Amniotic epithelial cell (primary cell): ENCODE measurements at regions not wholly inside any gene's neighbourhood (a gene's known extent, or its start where the extent isn't known, plus 50 kb on each side); places are given as distances from the start of the nearest gene placed in this dataset.
A peak's percentile ranks its signal among the peaks of the same experiment; 100 is the strongest.
"Not testable (repeated sequence)": the region's sequence is repeated elsewhere in the genome, so short reads cannot be mapped to it uniquely, and the experiment has no call there.

ENCODE experiments used
- DNase-seq: peaks from one replicate; pipeline ENCODE4 v3.0.0-alpha.2; 2010; ENCODE audit warnings: low read depth

DNA sequence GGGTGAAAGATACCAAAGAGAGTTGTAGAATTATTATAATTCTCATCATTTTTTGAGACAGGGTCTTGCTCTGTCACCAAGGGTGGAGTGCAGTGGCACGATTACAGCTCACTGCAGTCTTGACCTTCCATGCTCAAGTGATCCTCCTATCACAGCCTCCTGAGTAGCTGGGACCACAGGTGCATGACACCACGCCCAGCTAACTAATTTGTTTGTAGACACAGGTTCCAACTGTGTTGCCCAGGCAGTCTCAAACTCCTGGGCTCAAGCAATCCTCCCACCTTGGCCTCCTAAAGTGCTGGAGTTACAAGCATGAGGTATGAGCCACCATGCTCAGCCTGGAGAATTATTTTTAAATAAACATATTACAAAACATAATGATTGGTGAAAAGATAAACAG lies 92.8 kb upstream of the MSH6 start:
- no peak for DNase-seq

DNA sequence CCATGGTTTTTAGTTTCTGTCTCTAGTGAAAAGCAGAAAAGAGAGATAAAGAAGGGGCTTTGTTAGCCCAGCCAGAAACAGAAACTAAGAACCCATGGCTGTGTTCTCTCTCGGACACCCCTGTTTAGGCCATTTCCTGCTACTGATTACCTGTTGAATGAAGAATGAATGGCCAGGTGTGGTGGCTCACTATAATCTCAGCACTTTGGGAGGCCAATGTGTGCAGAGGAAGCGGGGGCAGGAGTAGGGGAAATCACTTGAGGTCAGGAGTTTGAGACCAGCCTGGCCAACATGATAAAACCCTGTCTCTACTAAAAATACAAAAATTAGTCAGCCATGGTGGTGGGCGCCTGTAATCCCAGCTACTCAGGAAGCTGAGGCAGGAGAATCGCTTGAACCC lies 93.8 kb upstream of the MSH6 start:
- DNase-seq: not testable (repeated sequence)

DNA sequence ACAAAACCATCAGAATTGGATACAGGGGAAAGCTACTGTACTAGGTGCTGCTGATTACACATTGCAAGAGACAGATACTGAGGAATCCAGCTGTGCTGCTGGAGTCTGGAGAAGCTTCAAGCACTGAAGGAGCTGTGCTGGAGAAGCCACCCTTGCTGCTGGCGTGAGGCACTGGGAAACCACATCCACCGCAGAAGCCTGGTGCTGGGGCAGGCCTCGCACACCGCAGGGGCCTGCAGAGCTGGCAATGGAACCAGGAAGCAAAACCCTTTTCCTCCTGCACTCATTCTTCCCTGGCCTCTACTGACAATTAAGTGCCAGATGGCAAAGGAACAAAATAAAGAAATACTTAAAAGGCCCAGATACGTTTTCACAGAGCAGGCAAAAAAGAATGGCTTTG lies 94.4 kb upstream of the MSH6 start:
- no peak for DNase-seq

DNA sequence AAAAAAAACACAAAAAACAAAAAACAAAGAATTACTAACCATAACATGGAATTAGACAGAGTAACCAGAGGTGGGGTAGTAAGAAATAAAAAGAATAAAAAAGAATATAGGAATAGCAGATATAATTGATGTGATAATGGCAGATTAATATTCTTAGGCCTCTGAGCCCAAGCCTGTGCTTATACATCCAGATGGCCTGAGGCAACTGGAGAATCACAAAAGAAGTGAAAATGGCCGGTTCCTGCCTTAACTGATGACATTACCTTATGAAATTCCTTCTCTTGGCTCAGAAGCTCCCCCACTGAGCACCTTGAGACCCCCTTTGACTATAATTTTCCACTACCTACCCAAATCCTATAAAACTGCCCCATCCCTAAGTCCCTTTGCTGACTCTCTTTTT lies 95.1 kb upstream of the MSH6 start:
- no peak for DNase-seq

DNA sequence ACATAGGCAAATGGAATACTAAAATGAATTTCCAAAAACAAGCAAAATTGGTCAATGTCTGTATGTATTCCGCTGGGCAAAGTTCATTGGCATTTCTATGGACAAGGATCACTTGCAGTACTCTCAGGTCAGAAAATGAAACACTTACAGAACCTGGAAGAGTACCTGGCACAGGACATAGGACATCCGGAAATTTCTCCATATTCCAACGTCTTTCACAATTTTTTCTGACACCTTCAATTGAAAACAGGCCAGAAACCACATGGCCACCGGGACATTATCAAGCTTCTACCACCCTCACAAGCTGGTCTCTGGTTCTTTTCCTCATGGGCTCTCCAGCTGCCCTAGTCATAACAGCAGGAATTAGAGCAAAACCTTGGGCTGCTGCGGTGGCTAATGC lies 96.9 kb upstream of the MSH6 start:
- no peak for DNase-seq

DNA sequence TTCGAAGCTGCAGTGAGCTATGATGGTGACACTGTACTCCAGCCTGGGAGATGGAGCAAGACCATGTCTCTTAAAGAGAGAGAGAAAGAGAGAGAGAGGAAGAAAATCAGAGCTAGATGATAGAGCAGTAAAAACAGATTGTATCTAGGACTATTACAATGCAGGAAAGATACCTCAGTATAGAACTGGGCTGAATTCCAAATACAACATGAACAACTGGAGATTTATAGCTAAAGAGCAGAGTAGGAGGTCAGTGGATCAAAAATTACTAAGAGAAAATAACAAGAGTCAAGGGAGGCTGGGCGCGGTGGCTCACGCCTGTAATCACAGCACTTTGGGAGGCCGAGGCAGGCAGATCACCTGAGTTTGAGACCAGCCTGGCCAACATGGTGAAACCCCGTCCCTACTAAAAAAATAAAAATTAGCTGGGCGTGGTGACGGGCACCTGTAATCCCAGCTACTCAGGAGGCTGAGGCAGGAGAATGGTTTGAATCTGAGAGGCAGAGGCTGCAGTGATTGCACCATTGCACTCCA lies 100.7 kb upstream of the MSH6 start:
- no peak for DNase-seq

DNA sequence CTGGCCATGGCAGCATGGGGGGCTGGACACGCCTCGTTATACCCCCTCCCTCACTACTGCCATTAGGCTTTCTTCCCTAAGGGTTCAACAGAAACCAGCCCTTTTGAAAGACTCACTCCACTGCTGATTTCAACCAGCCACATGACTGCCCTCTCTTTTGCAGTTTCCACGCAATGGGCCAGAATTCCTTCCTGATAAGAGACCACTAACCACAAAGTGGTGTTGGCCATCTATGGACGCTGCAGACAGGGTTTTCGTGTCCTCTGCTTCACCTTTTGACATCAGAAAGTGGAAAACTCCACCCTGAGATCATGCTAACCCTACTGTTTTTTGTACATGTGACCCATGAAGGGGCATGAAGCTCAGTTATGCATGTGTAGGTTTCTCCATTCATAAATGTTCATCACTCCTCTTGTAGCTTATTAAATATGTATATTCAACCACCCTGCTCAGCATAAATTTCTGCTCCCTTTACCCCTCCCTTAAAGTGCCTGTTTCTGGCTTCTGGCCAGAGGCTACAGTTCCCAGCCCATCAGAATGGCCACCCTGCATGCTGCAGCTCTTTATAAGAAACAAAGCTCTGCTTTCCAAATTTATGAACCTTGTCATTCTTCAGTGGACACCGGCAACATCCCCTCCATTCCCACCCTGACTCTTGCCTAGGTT lies 105.6 kb upstream of the KCNK12 start:
- no peak for DNase-seq

DNA sequence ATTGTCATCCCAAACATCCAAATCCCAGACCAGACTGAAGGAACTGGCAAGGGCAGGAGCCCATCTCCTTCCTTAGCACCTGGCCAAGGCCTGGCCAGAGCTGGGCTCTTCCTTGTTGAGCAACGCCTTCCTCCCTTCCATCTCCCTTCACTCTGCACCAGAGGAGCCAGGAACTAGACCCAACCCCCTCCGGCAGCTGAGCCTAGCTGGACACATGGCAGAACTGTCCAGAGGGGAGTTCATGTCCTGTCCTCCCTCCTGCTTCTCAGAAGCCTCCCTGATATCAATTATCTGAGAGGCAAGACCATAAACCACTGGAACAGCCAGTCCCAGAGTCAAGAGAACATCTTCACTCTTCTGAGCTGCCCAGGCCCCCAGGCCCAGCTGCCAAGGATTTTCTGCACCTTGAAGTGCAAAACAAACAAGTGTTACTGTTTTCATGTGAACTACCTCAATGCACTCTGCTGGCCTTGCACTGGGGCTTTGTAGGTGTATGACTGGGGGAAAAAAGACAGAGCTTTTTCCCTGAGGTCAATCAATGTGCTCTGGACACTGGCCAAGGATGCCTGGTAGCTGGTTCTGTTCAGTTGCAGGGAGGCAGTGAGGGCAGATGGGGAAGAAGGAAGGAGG lies 104.5 kb upstream of the KCNK12 start:
- peak; percentile 37 for DNase-seq

DNA sequence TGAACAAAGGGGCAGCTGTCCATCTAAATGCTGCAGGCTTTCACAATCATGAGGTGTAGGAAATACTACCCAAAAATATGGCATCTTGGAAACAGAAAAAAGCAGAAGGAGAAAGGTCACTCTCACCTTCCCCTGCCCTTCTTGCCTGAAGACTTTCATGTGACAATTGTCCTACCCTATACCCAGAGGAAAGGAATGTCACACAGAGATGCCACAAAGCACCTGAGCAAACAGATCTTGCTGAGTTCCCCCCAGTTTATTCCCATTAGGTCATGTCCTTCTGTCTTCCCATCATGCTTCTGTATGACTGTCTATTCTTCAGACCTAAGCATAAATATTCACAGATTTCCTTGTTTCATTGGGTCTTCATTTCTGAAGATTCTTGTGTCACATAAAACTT lies 95.5 kb upstream of the KCNK12 start:
- DNase-seq: no peak

DNA sequence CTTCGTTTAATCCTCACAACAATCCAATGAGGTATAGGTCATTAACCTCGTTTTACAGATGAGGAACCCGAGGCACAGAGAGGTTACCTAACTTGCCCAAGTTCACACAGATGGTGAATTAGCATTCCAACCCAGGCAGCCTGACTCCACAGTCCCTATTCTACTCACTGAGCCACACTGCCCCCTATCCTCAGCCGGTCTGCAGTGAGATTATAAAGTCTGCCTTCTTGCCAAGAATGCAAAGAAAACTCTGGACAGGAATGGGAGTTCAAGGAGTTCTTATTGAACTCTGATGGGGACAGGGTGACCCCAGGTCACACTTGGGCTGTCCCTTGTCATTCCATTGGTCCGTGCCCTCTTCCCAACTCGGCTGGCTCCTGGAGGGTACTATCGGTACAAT lies 94.0 kb upstream of the KCNK12 start:
- no peak for DNase-seq

DNA sequence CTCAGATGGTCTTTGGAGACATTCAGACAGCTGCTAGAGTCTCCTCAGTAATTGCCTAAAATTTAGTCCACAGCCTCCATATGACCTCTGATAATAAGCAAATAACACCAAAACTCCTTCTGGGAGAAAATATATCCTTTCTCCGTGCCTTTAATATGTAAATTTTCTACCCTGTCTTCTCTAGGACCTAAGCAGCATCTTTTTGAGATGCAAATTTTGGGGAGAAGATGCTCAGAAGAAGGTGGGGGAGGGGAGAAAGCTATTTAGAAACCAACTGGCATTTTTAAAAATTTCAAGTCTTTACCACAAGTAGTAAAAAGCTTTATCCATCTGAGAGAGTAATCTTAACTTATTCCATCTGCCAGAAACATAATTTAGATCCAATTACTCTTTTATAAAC lies 91.8 kb upstream of the KCNK12 start:
- DNase-seq: no peak

DNA sequence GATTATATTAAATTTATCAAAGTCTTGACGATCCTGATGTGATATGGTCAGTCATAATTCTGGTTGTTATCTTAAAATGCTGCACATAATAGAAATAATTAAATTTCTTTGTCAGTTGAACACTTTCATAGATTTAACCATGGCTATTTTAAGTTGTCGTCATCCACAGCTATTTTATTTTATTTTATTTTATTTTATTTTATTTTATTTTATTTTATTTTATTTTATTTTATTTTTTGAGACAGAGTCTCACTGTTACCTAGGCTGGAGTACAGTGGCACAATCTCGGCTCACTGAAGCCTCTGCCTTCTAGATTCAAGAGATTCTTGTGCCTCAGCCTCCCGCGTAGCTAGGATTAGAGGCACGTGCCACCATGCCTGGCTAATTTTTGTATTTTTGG lies 90.5 kb upstream of the KCNK12 start:
- no peak for DNase-seq

DNA sequence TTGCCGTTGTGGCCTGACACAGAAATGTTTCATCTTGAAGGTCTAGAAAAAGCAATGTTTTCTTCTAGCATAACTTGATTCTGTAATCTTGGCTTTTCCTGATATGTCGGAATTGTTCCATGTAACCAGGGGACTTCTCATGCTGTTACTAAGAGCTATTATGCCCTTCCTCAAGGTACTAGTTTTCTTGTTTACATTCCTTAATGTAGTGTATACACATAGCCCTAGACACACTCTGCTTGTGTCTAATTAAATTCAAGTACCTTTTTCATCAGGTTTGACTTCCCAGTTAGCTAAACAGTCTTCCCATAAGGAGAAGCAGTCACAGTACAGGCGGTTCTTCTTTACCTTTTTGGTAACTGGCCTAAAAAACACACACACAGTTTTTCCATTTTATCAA lies 89.4 kb upstream of the KCNK12 start:
- DNase-seq: no peak

DNA sequence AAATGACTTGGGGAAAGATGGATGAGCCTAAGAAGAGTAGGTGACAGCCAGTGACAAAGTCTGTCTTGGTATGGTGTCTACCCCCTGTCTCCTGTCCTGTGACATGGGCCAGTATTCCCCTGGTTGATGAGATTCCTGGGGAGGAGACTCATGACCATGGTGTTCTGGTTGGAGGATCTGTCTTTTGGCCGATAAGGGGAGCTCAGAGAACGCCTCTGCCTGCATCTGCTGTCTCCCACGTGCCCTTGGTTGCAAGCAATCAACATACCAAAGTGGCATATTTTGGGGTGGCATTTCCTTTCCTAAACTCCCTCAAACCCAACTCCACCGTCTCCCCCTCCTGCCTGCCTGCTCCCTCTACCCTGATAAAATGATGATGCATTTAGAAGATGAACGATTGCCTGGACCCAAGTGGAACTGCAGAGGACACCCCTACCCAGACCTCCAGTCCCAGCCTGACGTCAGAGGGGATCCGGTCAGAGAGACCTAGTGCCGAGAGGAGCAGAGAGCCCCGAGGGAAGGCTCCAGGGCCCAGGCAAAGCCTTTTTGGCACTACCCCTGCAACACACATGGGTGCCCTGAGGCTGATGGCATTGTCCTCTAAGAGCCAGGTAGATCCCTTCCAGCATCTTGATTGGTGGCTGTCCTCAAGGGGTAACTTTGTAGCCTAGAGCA lies 88.0 kb upstream of the KCNK12 start:
- DNase-seq: no peak

DNA sequence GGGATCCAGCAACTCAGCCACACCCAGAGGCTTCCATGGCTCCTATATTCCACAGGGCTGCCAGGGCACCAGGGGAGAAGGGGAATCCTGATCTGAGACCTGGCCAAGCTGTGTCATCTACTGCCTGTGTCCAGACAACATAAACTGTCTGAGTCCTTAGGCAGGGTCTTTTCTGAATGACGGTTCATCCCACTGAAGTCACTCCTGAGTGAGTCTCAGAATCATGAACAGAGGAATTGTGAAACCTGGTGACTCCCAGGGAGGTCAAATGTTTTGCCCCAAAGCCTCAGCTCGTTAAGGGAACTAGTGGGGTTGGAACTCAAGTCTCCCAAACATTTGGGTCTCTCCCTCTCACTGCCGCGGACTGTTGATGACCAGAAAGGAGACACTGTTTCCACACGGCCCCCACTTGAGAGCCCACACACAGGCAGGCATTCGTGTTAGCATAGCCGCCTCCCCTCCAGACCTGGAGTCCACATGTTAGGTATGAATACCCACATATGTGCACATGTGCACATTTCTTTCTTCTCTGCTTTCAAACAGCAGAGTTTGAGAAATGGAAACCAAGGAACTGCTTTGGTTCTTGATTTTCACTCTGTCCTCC lies 87.2 kb upstream of the KCNK12 start:
- DNase-seq: peak; percentile 12

DNA sequence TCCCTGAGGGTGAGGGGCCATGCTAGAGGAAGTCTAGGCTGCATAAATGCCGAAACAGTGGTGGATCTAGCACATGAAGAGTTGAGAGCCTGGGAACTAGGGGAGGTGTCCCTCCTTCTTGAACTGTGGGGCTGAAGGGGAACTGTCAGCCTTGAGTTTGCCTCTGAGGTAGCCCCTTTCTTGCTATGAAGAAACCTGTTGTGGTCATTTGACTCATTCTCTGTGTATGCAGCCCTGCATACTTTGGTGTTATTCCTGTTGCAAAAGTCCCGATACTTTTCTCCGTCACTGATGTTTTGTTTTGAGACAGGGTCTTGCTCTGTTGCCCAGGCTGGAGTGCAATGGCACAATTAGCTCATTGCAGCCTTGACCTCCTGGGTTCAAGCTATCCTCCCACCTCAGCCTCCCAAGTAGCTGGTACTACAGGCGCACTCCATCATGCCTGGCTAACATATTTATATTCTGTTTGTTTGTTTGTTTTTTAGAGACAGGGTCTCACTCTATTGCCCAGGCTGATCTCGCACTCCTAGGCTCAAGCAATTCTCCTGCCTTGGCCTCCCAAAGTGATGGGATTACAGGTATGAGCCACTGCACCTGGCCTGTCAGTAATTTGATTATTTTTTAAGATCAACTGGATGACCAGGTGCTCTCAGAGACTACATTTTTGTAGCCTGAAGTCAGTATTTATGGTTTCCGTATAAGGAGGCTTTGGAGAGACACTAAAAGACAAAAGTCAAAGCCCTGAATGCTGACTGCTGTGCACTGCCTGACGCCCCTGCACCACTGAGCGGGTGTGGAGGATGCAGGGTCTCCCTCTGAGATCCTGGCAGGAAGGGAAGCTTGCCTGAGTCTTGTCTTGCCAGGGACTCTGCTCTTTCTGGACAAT lies 86.2 kb upstream of the KCNK12 start:
- DNase-seq: peak; percentile 86

DNA sequence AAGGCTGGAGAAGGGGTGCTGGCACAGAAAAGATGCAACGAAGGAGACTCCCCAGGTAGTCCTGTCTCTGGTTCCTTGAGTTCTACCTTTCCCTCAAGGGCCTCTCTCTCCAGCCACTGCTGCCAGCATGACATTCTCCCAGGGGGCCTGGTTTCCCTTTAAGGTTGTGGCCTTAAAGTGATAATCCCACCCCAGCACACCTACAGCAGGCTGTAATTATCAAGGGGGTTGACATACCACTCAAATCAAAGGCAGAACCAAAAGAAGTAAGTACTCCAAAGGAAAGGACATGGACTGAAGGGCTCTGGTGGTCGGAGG lies 84.7 kb upstream of the KCNK12 start:
- DNase-seq: no peak

DNA sequence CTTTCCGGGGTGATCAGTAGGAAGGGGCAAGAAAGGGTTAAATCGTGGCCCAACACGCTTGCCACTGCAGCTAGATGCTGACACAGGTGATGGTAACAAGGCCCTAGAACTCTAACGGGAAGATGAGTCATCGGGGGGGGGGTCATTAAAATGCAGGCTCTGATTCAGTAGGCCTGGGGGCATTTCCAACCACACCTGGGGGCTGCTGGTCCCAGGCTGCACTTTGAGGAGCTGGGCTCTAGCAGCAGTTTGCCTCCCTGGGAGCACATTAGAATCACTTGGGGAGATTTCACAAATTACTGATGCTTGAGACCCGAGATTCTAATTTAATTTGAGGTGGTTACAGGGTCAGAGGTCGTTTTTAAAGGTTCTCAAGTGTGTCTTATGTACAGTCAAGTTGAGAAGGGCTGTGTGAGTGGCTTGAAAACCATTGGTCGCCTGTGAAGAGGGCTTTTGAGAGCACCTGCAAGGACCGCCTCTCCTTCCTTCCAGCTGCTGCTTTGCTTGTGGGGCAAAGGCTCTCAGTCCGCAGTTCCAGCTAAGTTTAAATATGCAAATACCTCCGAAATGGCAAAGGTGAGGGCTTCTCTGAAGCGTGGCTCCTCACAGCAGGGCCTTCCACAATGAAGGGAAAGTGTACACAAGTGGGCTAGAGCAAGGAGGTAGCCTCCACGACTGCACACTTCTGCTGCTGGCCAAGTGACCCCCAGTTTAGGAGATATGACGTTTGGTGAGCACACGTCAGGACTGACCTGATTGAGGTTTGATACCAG lies 84.2 kb upstream of the KCNK12 start:
- no peak for DNase-seq

DNA sequence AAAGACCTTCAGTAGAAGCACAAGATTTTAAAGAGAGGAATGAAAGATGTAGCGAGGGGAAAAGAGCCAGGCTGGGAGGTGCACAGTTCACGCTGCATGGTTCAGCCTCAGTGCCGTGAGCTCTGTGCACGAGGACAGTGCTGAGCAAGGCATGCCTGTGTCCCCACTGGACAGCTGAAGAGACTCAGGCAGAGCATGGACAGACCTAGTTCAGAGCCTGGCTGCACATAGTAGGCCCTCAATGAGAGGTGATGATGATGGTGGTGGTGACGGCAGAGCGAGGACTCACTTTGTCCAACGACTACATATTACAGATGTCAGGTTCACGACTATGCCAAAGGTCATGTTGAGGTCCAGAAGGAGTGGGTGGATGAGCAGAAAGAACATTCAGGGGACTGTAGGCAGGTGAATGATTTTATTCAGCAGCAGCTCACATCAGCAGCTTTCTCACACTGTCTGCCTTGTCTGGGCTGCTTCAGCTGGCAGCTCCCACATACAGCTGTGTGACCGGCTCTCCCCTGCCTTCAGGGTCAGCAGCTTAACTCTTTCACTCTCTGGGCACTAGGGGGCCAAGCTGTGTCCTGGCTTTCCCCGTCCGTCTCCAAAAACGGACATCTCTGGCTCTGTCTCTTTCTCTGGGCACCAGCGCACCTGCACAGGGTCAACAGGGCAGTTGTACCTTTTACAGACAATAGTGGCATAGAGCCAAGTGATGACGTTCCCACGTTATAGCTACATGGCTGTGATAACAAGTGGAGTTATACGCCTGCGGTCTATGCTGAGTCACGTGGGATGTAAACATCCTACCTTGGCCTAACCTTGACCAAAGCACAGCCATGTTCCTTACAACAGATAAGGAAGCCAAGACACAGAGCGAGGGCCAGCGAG lies 83.4 kb upstream of the KCNK12 start:
- peak; percentile 86 for DNase-seq

DNA sequence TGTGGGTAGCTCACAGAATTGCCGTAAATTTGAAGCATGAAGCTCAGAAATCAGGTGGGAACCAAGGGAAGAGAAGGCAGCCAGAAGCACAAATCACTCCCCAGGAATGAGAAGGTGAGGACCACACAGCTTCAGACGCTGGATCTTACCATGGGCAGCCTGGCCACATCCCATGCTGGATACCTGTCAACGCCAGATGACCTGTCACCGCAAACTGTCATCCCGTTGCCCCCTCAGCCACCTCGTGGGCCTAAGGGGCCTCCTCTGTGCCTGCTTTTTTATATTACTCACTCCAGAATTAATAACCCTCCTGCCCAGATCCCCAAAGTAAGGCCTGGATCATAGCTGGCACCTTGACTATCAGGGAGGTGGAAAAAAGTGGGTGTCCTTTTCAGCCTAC lies 82.3 kb upstream of the KCNK12 start:
- DNase-seq: no peak
